ENCODE measurements at regions not wholly inside any gene's neighbourhood (a gene's known extent, or its start where the extent isn't known, plus 50 kb on each side); places are given as distances from the start of the nearest gene placed in this dataset.

GRCh38 chr10:127610816-127611215 lies 61.7 kb downstream of the NPS start:
- Histone ChIP-seq H3K9me2 (ENCODE audit: insufficient read depth) (no peaks in the 10 kb centered on the region), H3K4me2 (ENCODE audit: low read length) (no peak overlapping the region), H3K27ac (ENCODE audit: low read depth, low read length) (no peak overlapping the region), H3K79me2 (ENCODE audit: insufficient read depth, low read length) (no peaks in the 10 kb centered on the region), H3K4me3 (replicated peaks in 1 of 2; ENCODE audit: low read depth in 1 of 2, low read length in 2 of 2) (no peak overlapping the region), H4K20me1 (ENCODE audit: insufficient read depth) (no peaks in the 10 kb centered on the region), H3K9me3 (ENCODE audit: control insufficient read depth in 1 of 2, insufficient read depth in 1 of 2, low read depth in 1 of 2, low read length in 2 of 2) (no peaks in the 10 kb centered on the region), H3K4me1 (ENCODE audit: control insufficient read depth in 1 of 2, insufficient read depth in 2 of 2, low read length in 2 of 2) (no peaks in the 10 kb centered on the region), H3K36me3 (ENCODE audit: control insufficient read depth in 1 of 2, insufficient read depth in 2 of 2, low read length in 2 of 2) (no peaks in the 10 kb centered on the region), H3K9ac (ENCODE audit: low read length) (no peak overlapping the region), H2AFZ (ENCODE audit: low read depth, low read length, poor library complexity, severe bottlenecking) (no peak overlapping the region), H3K27me3 (ENCODE audit: insufficient read depth, low read length) (peaks cover 68% of the 10 kb centered on the region)
- DNase-seq (ENCODE audit: low read depth, low spot score) (no peak), ATAC-seq (no peak)
- ChIA-PET CTCF (no interaction called here), POLR2A (no interaction called here), RAD21 (ENCODE audit: low non-redundant PET in 1 of 2, low total read pairs in 2 of 2, uncharacterized antibody in 2 of 2, unreplicated experiment in 2 of 2) (no interaction called here)
- no peak for TF ChIP-seq SIN3A (IDR thresholded peaks at IDR 0.05; ENCODE audit: low read depth)
- no peak for TF ChIP-seq CEBPB (IDR thresholded peaks at IDR 0.05; ENCODE audit: low read depth)
- no peak for TF ChIP-seq SP1 (IDR thresholded peaks at IDR 0.05; ENCODE audit: low read depth)
- no peak for TF ChIP-seq EZH2phosphoT487 (IDR thresholded peaks at IDR 0.05; ENCODE audit: borderline replicate concordance)
- no peak for TF ChIP-seq CTCF (IDR thresholded peaks at IDR 0.05 in 2 of 3, conservative IDR thresholded peaks at IDR 0.05 in 1 of 3; ENCODE audit: borderline replicate concordance in 1 of 3, insufficient read depth in 1 of 3, low read depth in 2 of 3, low read length in 2 of 3)
- no peak for TF ChIP-seq ZBTB33 (IDR thresholded peaks at IDR 0.05; ENCODE audit: extremely low read depth, insufficient replicate concordance, low read length)
- no peak for TF ChIP-seq REST (IDR thresholded peaks at IDR 0.05; ENCODE audit: low read depth)
- TF ChIP-seq EGR1 (IDR thresholded peaks at IDR 0.05; ENCODE audit: low read depth): no peak
- TF ChIP-seq MAX (IDR thresholded peaks at IDR 0.05): no peak
- TF ChIP-seq POLR2A (IDR thresholded peaks at IDR 0.05; ENCODE audit: borderline replicate concordance, extremely low read depth, insufficient read depth, insufficient read length): no peak
- no peak for TF ChIP-seq ZFX (IDR thresholded peaks at IDR 0.05)
- no peak for TF ChIP-seq RAD21 (IDR thresholded peaks at IDR 0.05; ENCODE audit: low read depth)
- no peak for TF ChIP-seq JUND (IDR thresholded peaks at IDR 0.05)
- no peak for TF ChIP-seq CBX3 (IDR thresholded peaks at IDR 0.05; ENCODE audit: low read depth)
- no peak for TF ChIP-seq FOSL1 (IDR thresholded peaks at IDR 0.05; ENCODE audit: low read depth)
- no peak for TF ChIP-seq ATF3 (IDR thresholded peaks at IDR 0.05)
- intact Hi-C loops (cut with micrococcal nuclease): no loop called here
- no TSS peak for BruUV-seq (replicated peaks)
